SH-SY5Y (cell line): ENCODE measurements at regions not wholly inside any gene's neighbourhood (a gene's known extent, or its start where the extent isn't known, plus 50 kb on each side); places are given as distances from the start of the nearest gene placed in this dataset.

ENCODE experiments used
- GATA2 ChIP-seq: IDR thresholded peaks from 2 replicates; pipeline ENCODE4 v1.6.1; 2011; ENCODE audit warnings: mild to moderate bottlenecking, low read depth, low read length
- GATA3 ChIP-seq: IDR thresholded peaks from 2 replicates; pipeline ENCODE4 v1.6.1; 2011; ENCODE audit warnings: low read depth, mild to moderate bottlenecking, low read length, moderate library complexity

DNA sequence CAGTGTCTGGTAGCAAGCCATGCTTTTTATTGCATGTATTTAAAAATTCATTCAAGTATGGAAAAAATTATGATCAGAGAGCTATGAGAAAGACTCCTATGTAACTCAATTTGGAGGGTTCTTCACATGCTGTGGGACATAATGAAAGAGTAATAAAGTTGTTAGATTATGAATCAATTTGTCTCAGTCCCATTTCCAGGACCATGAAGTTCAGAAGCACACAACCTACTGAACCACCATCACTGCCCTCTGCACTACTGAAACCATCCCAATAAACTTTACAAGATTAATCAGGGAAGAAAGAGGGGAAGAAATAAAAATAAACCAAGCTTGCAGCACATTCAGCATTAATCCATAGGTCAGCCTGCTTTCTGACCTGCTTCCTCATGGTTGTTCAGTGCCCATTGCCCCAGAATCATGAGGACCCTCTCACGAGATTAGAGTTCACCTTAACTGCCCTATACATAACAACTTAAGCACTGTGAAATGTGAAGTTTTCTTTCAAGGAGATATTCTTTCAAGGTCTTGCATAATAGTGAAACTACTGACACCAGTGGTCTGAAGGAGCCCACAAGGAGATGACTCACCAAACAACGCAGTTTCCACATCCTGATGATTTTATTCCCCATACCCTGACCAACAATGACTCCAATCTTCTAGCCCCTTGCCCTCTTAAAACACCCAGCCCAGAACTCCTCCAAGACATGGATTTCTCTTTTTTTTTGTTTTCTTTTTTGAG lies 171.5 kb upstream of the ADCY1 start:
- TF ChIP-seq GATA2: no peak
- no peak for TF ChIP-seq GATA3
